WTC11 (cell line): ENCODE measurements at regions not wholly inside any gene's neighbourhood (a gene's known extent, or its start where the extent isn't known, plus 50 kb on each side); places are given as distances from the start of the nearest gene placed in this dataset.

Experiments used
- ATAC-seq: fragments of 200-7000 bp; cut with Tn5 transposase; 2 replicates; pipeline ENCODE4 v1.10.0; 2021; ENCODE audit warnings: mild to moderate bottlenecking, moderate library complexity
- CTCF ChIA-PET: fragments of 300-600 bp; sonication (Branson Sonifier 250); formaldehyde crosslinking; loops from one replicate; lab custom pipeline; 2021; ENCODE audit warnings: antibody characterized with exemption; lab: Charles Lee
- POLR2A ChIA-PET: fragments of 350-600 bp; sonication (Branson Sonifier 250); formaldehyde crosslinking; loops from one replicate; lab custom pipeline; 2021; ENCODE audit warnings: antibody characterized with exemption; lab: Charles Lee
- DNase-seq: peaks from one replicate; pipeline ENCODE4 v3.0.0; 2021; ENCODE audit warnings: low spot score
- H3K27ac Mint-ChIP-seq: 2 replicates; pipeline ENCODE4 v1.8.0; 2021; ENCODE audit warnings: mixed read lengths
- H3K27me3 Mint-ChIP-seq: 2 replicates; pipeline ENCODE4 v1.8.0; 2021; ENCODE audit warnings: low read depth, mild to moderate bottlenecking, moderate library complexity, mixed read lengths
- H3K36me3 Mint-ChIP-seq: 2 replicates; pipeline ENCODE4 v1.8.0; 2021; ENCODE audit warnings: mixed read lengths
- H3K4me1 Mint-ChIP-seq: 2 replicates; pipeline ENCODE4 v1.8.0; 2022; ENCODE audit warnings: mixed read lengths
- H3K4me3 Mint-ChIP-seq: 2 replicates; pipeline ENCODE4 v1.8.0; 2021; ENCODE audit warnings: mild to moderate bottlenecking, moderate library complexity, mixed read lengths
- H3K9me3 Mint-ChIP-seq: 2 replicates; pipeline ENCODE4 v1.8.0; 2021; ENCODE audit warnings: mixed read lengths
- CREM ChIP-seq: sonication (generic); formaldehyde crosslinking; IDR thresholded peaks from 2 replicates; pipeline ENCODE4 v1.8.1; 2022; ENCODE audit warnings: mild to moderate bottlenecking, missing genetic modification reagents, moderate library complexity
- ETV6 ChIP-seq: sonication (generic); formaldehyde crosslinking; IDR thresholded peaks from 2 replicates; pipeline ENCODE4 v1.8.1; 2022; ENCODE audit warnings: mild to moderate bottlenecking, missing genetic modification reagents
- GABPB1 ChIP-seq: sonication (generic); formaldehyde crosslinking; IDR thresholded peaks from 2 replicates; pipeline ENCODE4 v1.8.1; 2023; ENCODE audit warnings: mild to moderate bottlenecking, missing genetic modification reagents
- IRF2 ChIP-seq: sonication (generic); formaldehyde crosslinking; IDR thresholded peaks from 2 replicates; pipeline ENCODE4 v1.8.0; 2022; ENCODE audit warnings: low read depth, missing genetic modification reagents, borderline replicate concordance
- JUN ChIP-seq: sonication (generic); formaldehyde crosslinking; IDR thresholded peaks from 2 replicates; pipeline ENCODE4 v1.8.0; 2023; ENCODE audit warnings: mild to moderate bottlenecking, missing genetic modification reagents
- MYBL2 ChIP-seq: sonication (generic); formaldehyde crosslinking; IDR thresholded peaks from 2 replicates; pipeline ENCODE4 v1.8.1; 2023; ENCODE audit warnings: mild to moderate bottlenecking, moderate library complexity, missing genetic modification reagents
- NFATC4 ChIP-seq: fragments of 250-450 bp; sonication (Bioruptor Pico); IDR thresholded peaks from 2 replicates; pipeline ENCODE4 v1.9.0; 2021; ENCODE audit warnings: mild to moderate bottlenecking
- NFE2L1 ChIP-seq: sonication (generic); formaldehyde crosslinking; IDR thresholded peaks from 2 replicates; pipeline ENCODE4 v1.8.1; 2023; ENCODE audit warnings: missing genetic modification reagents
- NR1H2 ChIP-seq: sonication (generic); formaldehyde crosslinking; IDR thresholded peaks from 2 replicates; pipeline ENCODE4 v1.9.0; 2021; ENCODE audit warnings: mild to moderate bottlenecking, moderate library complexity, missing genetic modification reagents
- NR2C2 ChIP-seq: sonication (generic); formaldehyde crosslinking; IDR thresholded peaks from 2 replicates; pipeline ENCODE4 v1.8.0; 2022; ENCODE audit warnings: mild to moderate bottlenecking, missing genetic modification reagents
- SMAD3 ChIP-seq: sonication (generic); formaldehyde crosslinking; IDR thresholded peaks from 2 replicates; pipeline ENCODE4 v1.8.0; 2022; ENCODE audit warnings: missing genetic modification reagents, mild to moderate bottlenecking, borderline replicate concordance
- SMAD4 ChIP-seq: sonication (generic); formaldehyde crosslinking; IDR thresholded peaks from 2 replicates; pipeline ENCODE4 v1.8.0; 2022; ENCODE audit warnings: mild to moderate bottlenecking, missing genetic modification reagents
- SP1 ChIP-seq: sonication (generic); formaldehyde crosslinking; conservative IDR thresholded peaks from 2 replicates; pipeline ENCODE4 v1.8.1; 2022; ENCODE audit warnings: missing genetic modification reagents
- TEAD1 ChIP-seq: sonication (generic); formaldehyde crosslinking; IDR thresholded peaks from 2 replicates; pipeline ENCODE4 v1.8.0; 2022; ENCODE audit warnings: mild to moderate bottlenecking, missing genetic modification reagents
- ZNF263 ChIP-seq: sonication (generic); formaldehyde crosslinking; IDR thresholded peaks from 2 replicates; pipeline ENCODE4 v1.8.1; 2022; ENCODE audit warnings: low read depth, mild to moderate bottlenecking, moderate library complexity, missing genetic modification reagents
- TF ChIP-seq, protein P1 (sequence below): sonication (generic); formaldehyde crosslinking; IDR thresholded peaks from 2 replicates; pipeline ENCODE4 v1.8.0; 2023; ENCODE audit warnings: missing genetic modification reagents, mild to moderate bottlenecking, borderline replicate concordance
- TF ChIP-seq, protein P2 (sequence below): sonication (generic); formaldehyde crosslinking; IDR thresholded peaks from 2 replicates; pipeline ENCODE4 v1.8.0; 2022; ENCODE audit warnings: mild to moderate bottlenecking, missing genetic modification reagents
- TF ChIP-seq, protein P3 (sequence below): sonication (generic); formaldehyde crosslinking; IDR thresholded peaks from 2 replicates; pipeline ENCODE4 v1.8.1; 2022; ENCODE audit warnings: mild to moderate bottlenecking, missing genetic modification reagents, moderate library complexity, borderline replicate concordance

DNA sequence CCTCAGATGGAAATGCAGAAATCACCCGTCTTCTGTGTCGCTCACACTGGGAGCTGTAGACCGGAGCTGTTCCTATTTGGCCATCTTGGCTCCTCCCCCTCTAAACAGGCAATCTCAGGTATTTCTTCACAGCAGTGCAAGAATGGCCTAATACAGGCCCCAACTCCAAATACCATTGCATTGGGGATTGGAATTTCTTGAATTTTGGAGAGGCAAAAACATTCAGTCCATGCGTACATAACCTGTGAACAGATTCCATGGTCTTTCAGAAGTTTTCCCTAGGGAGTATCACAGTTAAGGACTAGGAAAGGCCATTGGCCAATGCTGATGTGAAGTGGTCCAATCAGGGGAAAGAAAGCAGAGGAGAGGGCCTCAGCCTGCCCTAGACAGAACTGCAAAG is 128.2 kb upstream of the NOCT start (continued):
- no peak for TF ChIP-seq NFE2L1 (CRISPR knock-in tag)
- no peak for TF ChIP-seq NR1H2 (CRISPR knock-in tag)

DNA sequence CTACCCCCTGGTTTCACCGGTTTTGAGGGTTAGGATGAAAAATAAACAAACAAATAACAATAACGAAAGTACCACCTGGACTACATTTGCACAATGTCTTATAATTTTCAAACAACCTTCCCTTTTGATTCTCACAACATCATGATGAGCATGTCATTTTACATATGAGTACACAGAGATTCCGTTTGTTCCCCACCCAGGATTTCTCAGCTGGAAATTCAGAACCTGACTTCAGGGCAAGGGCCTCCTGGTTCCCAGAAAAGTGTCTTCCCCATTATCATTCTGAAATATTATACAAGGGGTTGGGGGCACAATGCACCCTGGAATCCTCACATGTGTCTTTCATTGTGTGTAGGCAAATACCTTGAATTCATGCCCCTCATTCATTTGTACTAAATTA is 135.8 kb upstream of the NOCT start:
- Mint-ChIP-seq H3K4me1 (0 out of 2 replicates have a peak, but pooled peaks cover 4% of the 10 kb centered on the region), H3K9me3 (peaks cover 16% of the 10 kb centered on the region), H3K27me3 (no peaks in the 10 kb centered on the region), H3K4me3 (no peak overlapping the region), H3K27ac (no peak overlapping the region), H3K36me3 (no peaks in the 10 kb centered on the region; the same call in none of the 2 replicates)
- DNase-seq (no peak), ATAC-seq (no peak)
- TF ChIP-seq, protein P1, sequence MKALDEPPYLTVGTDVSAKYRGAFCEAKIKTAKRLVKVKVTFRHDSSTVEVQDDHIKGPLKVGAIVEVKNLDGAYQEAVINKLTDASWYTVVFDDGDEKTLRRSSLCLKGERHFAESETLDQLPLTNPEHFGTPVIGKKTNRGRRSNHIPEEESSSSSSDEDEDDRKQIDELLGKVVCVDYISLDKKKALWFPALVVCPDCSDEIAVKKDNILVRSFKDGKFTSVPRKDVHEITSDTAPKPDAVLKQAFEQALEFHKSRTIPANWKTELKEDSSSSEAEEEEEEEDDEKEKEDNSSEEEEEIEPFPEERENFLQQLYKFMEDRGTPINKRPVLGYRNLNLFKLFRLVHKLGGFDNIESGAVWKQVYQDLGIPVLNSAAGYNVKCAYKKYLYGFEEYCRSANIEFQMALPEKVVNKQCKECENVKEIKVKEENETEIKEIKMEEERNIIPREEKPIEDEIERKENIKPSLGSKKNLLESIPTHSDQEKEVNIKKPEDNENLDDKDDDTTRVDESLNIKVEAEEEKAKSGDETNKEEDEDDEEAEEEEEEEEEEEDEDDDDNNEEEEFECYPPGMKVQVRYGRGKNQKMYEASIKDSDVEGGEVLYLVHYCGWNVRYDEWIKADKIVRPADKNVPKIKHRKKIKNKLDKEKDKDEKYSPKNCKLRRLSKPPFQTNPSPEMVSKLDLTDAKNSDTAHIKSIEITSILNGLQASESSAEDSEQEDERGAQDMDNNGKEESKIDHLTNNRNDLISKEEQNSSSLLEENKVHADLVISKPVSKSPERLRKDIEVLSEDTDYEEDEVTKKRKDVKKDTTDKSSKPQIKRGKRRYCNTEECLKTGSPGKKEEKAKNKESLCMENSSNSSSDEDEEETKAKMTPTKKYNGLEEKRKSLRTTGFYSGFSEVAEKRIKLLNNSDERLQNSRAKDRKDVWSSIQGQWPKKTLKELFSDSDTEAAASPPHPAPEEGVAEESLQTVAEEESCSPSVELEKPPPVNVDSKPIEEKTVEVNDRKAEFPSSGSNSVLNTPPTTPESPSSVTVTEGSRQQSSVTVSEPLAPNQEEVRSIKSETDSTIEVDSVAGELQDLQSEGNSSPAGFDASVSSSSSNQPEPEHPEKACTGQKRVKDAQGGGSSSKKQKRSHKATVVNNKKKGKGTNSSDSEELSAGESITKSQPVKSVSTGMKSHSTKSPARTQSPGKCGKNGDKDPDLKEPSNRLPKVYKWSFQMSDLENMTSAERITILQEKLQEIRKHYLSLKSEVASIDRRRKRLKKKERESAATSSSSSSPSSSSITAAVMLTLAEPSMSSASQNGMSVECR (CRISPR knock-in tag) = no peak
- TF ChIP-seq NFATC4 (CRISPR knock-in tag) = no peak
- POLR2A ChIA-PET = no interaction called here
- CTCF ChIA-PET = interaction anchor here (0.6 kb wide), 1 partner anchor 8 kb away, joined by 4 read pairs; no protein-coding TSS in a partner anchor

DNA sequence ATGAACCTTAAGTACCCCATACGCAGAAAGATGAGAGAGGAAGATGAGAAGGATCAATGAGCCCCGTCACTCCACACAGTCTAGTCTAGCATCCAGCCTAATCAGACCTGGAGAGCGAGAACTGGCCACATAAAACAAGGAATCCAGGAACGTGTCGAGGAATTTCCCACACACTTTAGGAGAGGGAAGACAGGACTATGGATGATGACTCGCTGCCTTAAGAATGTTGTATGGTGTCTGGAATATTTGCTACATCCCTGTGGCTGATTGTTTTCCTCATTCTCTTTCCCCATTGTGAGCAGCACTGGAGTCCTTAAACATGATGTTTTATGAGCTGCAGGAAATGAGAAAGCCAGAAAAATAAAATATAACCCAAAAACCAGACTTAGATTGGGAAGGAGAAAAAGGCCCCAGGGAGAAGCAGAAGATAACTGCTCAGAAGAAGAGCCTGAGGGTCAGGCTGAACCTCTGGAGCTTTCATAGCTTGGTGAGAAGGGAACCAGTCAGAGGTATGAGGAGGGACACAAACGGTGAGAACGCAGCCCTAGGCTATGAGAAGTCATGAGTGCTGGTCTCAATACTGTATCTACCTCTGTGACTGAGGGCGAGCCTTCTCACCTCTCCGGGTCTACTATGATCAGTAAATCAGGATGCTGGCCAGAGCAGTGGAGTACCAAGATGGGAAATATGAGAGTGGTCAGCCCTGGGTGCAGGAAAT is 139.5 kb upstream of the NOCT start:
- CTCF ChIA-PET = interaction anchor here (0.6 kb wide), 1 partner anchor 157 kb away, joined by 3 read pairs; no protein-coding TSS in a partner anchor
- no peaks in the 10 kb centered on the region for H3K27me3 Mint-ChIP-seq

DNA sequence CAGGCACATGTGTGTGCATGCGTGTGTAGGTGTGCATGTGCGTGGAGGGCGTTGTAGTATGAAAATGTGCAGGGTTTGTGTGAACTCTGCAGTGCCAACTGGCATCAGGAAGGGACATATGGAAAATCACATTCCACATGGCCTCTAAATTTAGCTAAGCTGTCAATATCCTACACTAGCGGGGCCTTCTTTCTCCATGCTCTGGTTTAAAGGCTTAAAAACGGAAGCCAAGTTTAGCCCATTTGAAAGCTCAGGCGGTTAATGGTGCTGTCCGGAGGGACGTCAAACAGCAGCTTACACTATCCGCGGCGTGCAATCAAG is 144.1 kb upstream of the NOCT start:
- ChIA-PET POLR2A (no interaction called here), CTCF (interaction anchor here (0.6 to 2.3 kb wide), 48 partner anchors 8 to 1748 kb away, joined by 3 to 50 read pairs (median 6); partner anchors contain the start of gene SLC7A11)
- ATAC-seq = no peak

More for the DNA sequence above, 139.5 kb upstream of the NOCT start:
- Mint-ChIP-seq H3K4me1 (peaks cover 11% of the 10 kb centered on the region), H3K9me3 (peaks cover 6% of the 10 kb centered on the region)
- DNase-seq = no peak
- no peak for ATAC-seq
- POLR2A ChIA-PET = interaction anchor here (0.7 kb wide), 1 partner anchor 828 kb away, joined by 3 read pairs; no protein-coding TSS in a partner anchor
- TF ChIP-seq, protein P2, sequence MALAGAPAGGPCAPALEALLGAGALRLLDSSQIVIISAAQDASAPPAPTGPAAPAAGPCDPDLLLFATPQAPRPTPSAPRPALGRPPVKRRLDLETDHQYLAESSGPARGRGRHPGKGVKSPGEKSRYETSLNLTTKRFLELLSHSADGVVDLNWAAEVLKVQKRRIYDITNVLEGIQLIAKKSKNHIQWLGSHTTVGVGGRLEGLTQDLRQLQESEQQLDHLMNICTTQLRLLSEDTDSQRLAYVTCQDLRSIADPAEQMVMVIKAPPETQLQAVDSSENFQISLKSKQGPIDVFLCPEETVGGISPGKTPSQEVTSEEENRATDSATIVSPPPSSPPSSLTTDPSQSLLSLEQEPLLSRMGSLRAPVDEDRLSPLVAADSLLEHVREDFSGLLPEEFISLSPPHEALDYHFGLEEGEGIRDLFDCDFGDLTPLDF (CRISPR knock-in tag) = no peak
- TF ChIP-seq TEAD1 = no peak
- no peak for TF ChIP-seq MYBL2
- no peak for TF ChIP-seq ETV6 (CRISPR knock-in tag)
- TF ChIP-seq, protein P3, sequence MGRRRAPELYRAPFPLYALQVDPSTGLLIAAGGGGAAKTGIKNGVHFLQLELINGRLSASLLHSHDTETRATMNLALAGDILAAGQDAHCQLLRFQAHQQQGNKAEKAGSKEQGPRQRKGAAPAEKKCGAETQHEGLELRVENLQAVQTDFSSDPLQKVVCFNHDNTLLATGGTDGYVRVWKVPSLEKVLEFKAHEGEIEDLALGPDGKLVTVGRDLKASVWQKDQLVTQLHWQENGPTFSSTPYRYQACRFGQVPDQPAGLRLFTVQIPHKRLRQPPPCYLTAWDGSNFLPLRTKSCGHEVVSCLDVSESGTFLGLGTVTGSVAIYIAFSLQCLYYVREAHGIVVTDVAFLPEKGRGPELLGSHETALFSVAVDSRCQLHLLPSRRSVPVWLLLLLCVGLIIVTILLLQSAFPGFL (CRISPR knock-in tag) = no peak
- TF ChIP-seq ZNF263 = no peak
- no peak for TF ChIP-seq IRF2 (CRISPR knock-in tag)
- TF ChIP-seq NR2C2 (CRISPR knock-in tag) = no peak
- no peak for TF ChIP-seq SMAD4 (CRISPR knock-in tag)
- TF ChIP-seq SP1 (CRISPR knock-in tag) = no peak
- TF ChIP-seq JUN = no peak
- no peak for TF ChIP-seq CREM
- TF ChIP-seq GABPB1 (CRISPR knock-in tag) = no peak
- TF ChIP-seq, all 79 proteins: peak for 0
- Mint-ChIP-seq H3K27ac (no peak overlapping the region), H3K4me3 (no peak overlapping the region), H3K36me3 (no peaks in the 10 kb centered on the region)

More for the DNA sequence above, 144.1 kb upstream of the NOCT start:
- no peaks in the 10 kb centered on the region for H3K27me3 Mint-ChIP-seq
- H3K9me3 Mint-ChIP-seq = no peaks in the 10 kb centered on the region
- H3K27ac Mint-ChIP-seq = peak overlapping the region; percentile 24; the same call in 1 of the 2 replicates
- TF ChIP-seq SMAD3 (CRISPR knock-in tag) (0 out of 2 replicates have a peak, but pooled peaks have one; percentile 7), MYBL2 (no peak)
- TF ChIP-seq, all 79 proteins: peak for 1
- no peaks in the 10 kb centered on the region for H3K36me3 Mint-ChIP-seq
- H3K4me1 Mint-ChIP-seq = peaks cover 21% of the 10 kb centered on the region
- no peak overlapping the region for H3K4me3 Mint-ChIP-seq
- no peak for DNase-seq
